OCI-LY7 (cell line): ENCODE measurements at regions not wholly inside any gene's neighbourhood (a gene's known extent, or its start where the extent isn't known, plus 50 kb on each side); places are given as distances from the start of the nearest gene placed in this dataset.

Experiments
- BruUV-seq: library from RNA; stranded (reverse); fragments of 400-500 nt; replicated peaks from 2 replicates; lab custom pipeline; 2021; lab: Mats Ljungman, UMichigan
- CTCF ChIA-PET: fragments of 300-600 bp; sonication (Branson Sonifier 250); formaldehyde crosslinking; loops from one replicate; lab custom pipeline; 2022; ENCODE audit warnings: antibody characterized with exemption; ENCODE audit not compliant: unreplicated experiment; lab: Charles Lee
- POLR2A ChIA-PET: fragments of 300-600 bp; sonication (Branson Sonifier 250); formaldehyde crosslinking; loops from one replicate; lab custom pipeline; 2022; ENCODE audit warnings: antibody characterized with exemption; lab: Charles Lee
- DNase-seq: peaks from one replicate; pipeline ENCODE4 v3.0.0-alpha.2; 2015; ENCODE audit warnings: low spot score
- H2AFZ ChIP-seq: fragments of 200-600 bp; sonication (generic), shearing (Covaris generic); 2 replicates; pipeline ENCODE4 v1.6.1; 2014; ENCODE audit warnings: mild to moderate bottlenecking, antibody characterized with exemption, low read length, moderate library complexity
- H3K27ac ChIP-seq: fragments of 200-600 bp; sonication (generic); 2 replicates; pipeline ENCODE4 v1.5.1; 2014; ENCODE audit warnings: mixed run types, low read depth, mild to moderate bottlenecking, moderate library complexity, low read length, inconsistent platforms; ENCODE audit not compliant: poor library complexity, severe bottlenecking
- H3K36me3 ChIP-seq: fragments of 200-600 bp; sonication (generic); 2 replicates; pipeline ENCODE4 v1.6.1; 2014; ENCODE audit warnings: mild to moderate bottlenecking, antibody characterized with exemption, low read length, moderate library complexity, mixed read lengths; ENCODE audit not compliant: insufficient read depth
- H3K4me1 ChIP-seq: fragments of 200-600 bp; sonication (generic); 2 replicates; pipeline ENCODE4 v1.5.1; 2014; ENCODE audit warnings: mild to moderate bottlenecking, low read length; ENCODE audit not compliant: insufficient read depth, poor library complexity, severe bottlenecking
- H3K4me2 ChIP-seq: fragments of 200-600 bp; sonication (generic); 2 replicates; pipeline ENCODE4 v1.6.1; 2014; ENCODE audit warnings: mild to moderate bottlenecking, low read length
- H3K4me3 ChIP-seq: fragments of 200-600 bp; sonication (generic); 2 replicates; pipeline ENCODE4 v1.5.1; 2014; ENCODE audit warnings: mild to moderate bottlenecking, low read depth, low read length; ENCODE audit not compliant: poor library complexity, severe bottlenecking
- H3K79me2 ChIP-seq: fragments of 200-600 bp; sonication (generic); 2 replicates; pipeline ENCODE4 v1.6.1; 2016; ENCODE audit warnings: low read depth, mild to moderate bottlenecking, low read length, moderate library complexity, mixed read lengths; ENCODE audit not compliant: insufficient read depth
- H3K9me2 ChIP-seq: fragments of 200-600 bp; sonication (generic); 2 replicates; pipeline ENCODE4 v1.6.1; 2016; ENCODE audit warnings: mild to moderate bottlenecking, low read length, mixed read lengths; ENCODE audit not compliant: insufficient read depth
- H3K9me3 ChIP-seq: fragments of 200-600 bp; sonication (generic); 2 replicates; pipeline ENCODE4 v1.6.1; 2014; ENCODE audit warnings: mild to moderate bottlenecking, mixed run types, low read length, mixed read lengths
- H4K20me1 ChIP-seq: fragments of 200-600 bp; sonication (generic); 2 replicates; pipeline ENCODE4 v1.6.1; 2014; ENCODE audit warnings: mild to moderate bottlenecking, antibody characterized with exemption, low read length, moderate library complexity, mixed read lengths; ENCODE audit not compliant: insufficient read depth
- CTCF ChIP-seq: fragments of 200-600 bp; sonication (generic); conservative IDR thresholded peaks from 2 replicates; pipeline ENCODE4 v1.5.1; 2014; ENCODE audit warnings: mild to moderate bottlenecking, antibody characterized with exemption, low read length, moderate library complexity, mixed read lengths
- EZH2phosphoT487 ChIP-seq: fragments of 200-600 bp; sonication (generic); IDR thresholded peaks from 2 replicates; pipeline ENCODE4 v1.6.1; 2018; ENCODE audit warnings: low read depth, borderline replicate concordance, mild to moderate bottlenecking, mixed run types, antibody characterized with exemption, low read length, moderate library complexity, mixed read lengths
- intact Hi-C: fragments of 100-400 bp; cut with micrococcal nuclease; formaldehyde crosslinking; loops from one replicate; pipeline ENCODE4 v1.10.0; 2022; ENCODE audit not compliant: unreplicated experiment

GRCh38 chr9:111163716-111164389 lies 125.6 kb upstream of the LPAR1 start:
- no peaks in the 10 kb centered on the region for H3K79me2 ChIP-seq
- H4K20me1 ChIP-seq, result no peaks in the 10 kb centered on the region
- H3K4me1 ChIP-seq, result no peaks in the 10 kb centered on the region
- H2AFZ ChIP-seq, result no peak overlapping the region
- no peaks in the 10 kb centered on the region for H3K9me3 ChIP-seq
- TF ChIP-seq EZH2phosphoT487 (no peak), CTCF (no peak)
- intact Hi-C loops, result no loop called here
- ChIA-PET CTCF (no interaction called here), POLR2A (interaction anchor here (0.6 kb wide), 1 partner anchor 179 kb away, joined by 3 read pairs; no protein-coding TSS in a partner anchor)
- BruUV-seq, result no TSS peak
- H3K4me3 ChIP-seq, result no peak overlapping the region
- no peaks in the 10 kb centered on the region for H3K36me3 ChIP-seq
- H3K9me2 ChIP-seq, result no peaks in the 10 kb centered on the region
- no peak overlapping the region for H3K27ac ChIP-seq
- no peak overlapping the region for H3K4me2 ChIP-seq
- no peak for DNase-seq

DNA sequence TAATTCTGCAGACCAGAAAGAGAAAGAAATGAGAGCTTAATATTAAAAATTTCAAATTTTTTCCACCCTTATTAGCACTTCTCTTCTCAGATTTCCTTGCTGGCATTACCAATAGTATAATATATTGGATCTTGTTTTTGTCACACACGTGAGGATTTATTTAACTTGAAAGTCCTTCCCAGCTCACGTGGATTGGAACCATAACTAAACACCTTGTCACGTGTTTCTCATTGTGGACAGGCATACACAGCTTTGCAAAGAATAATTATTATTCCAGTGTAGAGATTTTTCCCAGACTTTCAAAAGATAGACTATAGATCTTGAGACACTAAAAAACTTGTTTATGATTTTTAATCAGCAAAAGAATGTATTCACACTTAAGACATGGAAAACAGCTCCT lies 123.8 kb upstream of the LPAR1 start:
- Histone ChIP-seq H3K4me1 (no peaks in the 10 kb centered on the region), H3K9me3 (no peaks in the 10 kb centered on the region), H3K4me3 (no peak overlapping the region), H3K4me2 (no peak overlapping the region), H3K27ac (no peak overlapping the region), H3K36me3 (no peaks in the 10 kb centered on the region), H3K9me2 (no peaks in the 10 kb centered on the region), H2AFZ (no peak overlapping the region), H4K20me1 (no peaks in the 10 kb centered on the region), H3K79me2 (no peaks in the 10 kb centered on the region)
- no peak for TF ChIP-seq EZH2phosphoT487
- TF ChIP-seq CTCF, result no peak
- DNase-seq, result no peak
- CTCF ChIA-PET, result no interaction called here
- intact Hi-C loops, result no loop called here
- POLR2A ChIA-PET, result interaction anchor here (0.7 kb wide), 1 partner anchor 567 kb away, joined by 3 read pairs; no protein-coding TSS in a partner anchor
- no TSS peak for BruUV-seq

DNA sequence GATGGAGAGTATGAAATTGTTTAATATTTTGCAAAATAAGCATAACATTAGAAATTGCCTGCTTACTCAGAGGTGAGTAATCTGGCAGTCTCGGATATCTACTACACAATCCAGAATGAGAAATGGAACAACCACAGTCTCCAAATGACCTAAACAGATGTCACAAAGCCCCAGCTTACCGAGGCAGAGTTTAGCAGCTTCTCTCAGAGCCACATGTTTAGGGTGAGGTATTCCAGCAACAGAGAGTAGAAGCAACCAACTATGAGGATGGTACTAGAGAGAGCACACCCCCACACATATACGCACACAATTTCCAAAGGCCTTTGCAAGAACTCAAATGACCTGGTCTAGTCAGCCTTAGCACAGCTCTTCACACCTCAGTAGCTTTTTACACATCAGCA lies 122.7 kb upstream of the LPAR1 start:
- POLR2A ChIA-PET, result no interaction called here
- H3K79me2 ChIP-seq, result no peaks in the 10 kb centered on the region

More for the DNA sequence above, 122.7 kb upstream of the LPAR1 start:
- H3K36me3 ChIP-seq, result no peaks in the 10 kb centered on the region
- BruUV-seq, result no TSS peak
- H4K20me1 ChIP-seq, result no peaks in the 10 kb centered on the region
- H3K4me1 ChIP-seq, result no peaks in the 10 kb centered on the region
- no peak for TF ChIP-seq CTCF
- no peak for TF ChIP-seq EZH2phosphoT487
- intact Hi-C loops, result no loop called here
- CTCF ChIA-PET, result no interaction called here
- no peak overlapping the region for H3K27ac ChIP-seq
- no peak overlapping the region for H3K4me2 ChIP-seq
- no peak overlapping the region for H2AFZ ChIP-seq
- H3K4me3 ChIP-seq, result no peak overlapping the region
- DNase-seq, result no peak
- H3K9me2 ChIP-seq, result no peaks in the 10 kb centered on the region
- H3K9me3 ChIP-seq, result no peaks in the 10 kb centered on the region
